Stimulated activated CD8-positive, alpha-beta memory T cell treated with anti-CD3 and anti-CD28 coated beads, Interleukin-12 subunit alpha, Interleukin-12 subunit beta, amount 100 ng/mL, for 4 hours (primary cell): ENCODE measurements at regions not wholly inside any gene's neighbourhood (a gene's known extent, or its start where the extent isn't known, plus 50 kb on each side); places are given as distances from the start of the nearest gene placed in this dataset.
"Not testable (repeated sequence)": the region's sequence is repeated elsewhere in the genome, so short reads cannot be mapped to it uniquely, and the experiment has no call there.

ENCODE experiments used
- DNase-seq: peaks from one replicate; pipeline ENCODE4 v3.0.0-alpha.2; 2020; ENCODE audit warnings: low read depth

DNA sequence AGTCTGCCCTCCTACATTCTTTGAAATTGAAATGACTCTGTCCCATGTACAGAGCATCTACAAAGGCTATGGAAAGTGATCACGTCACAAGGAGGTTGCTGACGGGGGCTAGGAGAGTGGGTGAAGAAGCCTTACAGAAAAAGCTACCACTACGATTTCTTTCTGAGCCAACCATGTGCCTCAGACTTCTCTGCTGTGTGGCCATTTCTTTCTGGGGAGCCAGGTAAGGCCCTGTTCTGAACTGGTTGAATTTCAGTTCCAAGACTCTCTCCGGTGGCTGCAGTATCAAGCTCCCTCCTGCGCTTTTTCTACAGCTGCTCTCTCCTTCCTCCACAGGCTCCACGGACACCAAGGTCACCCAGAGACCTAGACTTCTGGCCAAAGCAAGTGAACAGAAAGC is 112.5 kb upstream of the PRSS1 start:
- peak; percentile 6 for DNase-seq

DNA sequence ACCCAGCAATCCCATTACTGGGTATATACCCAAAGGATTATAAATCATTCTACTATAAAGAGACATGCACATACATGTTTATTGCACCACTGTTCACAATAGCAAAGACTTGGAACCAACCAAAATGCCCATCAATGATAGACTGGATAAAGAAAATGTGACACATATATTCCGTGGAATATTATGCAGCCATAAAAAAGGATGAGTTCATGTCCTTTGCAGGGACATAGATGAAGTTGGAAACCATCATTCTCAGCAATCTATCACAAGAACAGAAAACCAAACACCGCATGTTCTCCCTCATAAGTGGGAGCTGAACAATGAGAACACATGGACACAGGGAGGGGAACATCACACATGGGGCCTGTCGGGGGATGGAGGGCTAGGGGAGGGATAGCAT is 113.2 kb upstream of the PRSS1 start:
- DNase-seq = not testable (repeated sequence)

DNA sequence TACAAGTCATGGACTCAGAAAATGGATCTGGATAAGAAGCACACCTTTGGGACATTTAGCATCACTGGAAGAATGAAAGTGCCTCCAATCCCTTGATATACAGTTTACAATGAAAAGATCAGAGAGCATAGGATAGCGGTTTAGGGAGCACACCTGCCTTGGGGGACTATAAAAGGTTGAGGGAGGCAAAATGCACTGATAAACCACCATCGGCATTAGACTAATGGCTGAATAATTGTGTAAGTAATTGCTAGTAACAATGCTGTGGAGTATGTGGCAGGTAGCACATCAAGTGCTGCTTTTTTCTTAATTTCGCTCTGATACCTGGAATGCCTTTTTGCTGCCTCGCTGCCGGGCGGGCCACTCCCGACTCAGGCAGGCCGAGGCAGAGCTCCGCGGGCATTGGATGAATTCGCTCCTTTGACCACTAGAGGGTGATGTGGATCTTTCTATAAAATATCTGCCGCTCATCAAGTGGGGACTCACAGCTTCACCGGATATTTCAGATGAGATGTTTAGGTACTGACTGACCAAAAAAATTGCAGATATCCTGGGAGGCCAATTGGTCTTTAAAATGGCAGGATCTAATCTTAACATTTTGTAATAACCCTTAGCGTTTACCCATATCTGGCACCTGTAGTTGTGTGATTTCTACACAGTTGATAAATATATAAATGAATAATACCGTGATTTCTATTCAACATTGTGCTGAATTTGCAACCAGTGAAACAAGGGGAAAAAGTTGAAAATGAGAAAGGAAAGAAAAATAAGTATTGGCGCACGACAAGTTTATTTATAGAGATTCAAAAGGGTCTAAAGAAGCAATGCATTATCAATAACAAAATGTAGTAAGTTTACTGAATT is 116.8 kb upstream of the PRSS1 start:
- peak; percentile 15 for DNase-seq

DNA sequence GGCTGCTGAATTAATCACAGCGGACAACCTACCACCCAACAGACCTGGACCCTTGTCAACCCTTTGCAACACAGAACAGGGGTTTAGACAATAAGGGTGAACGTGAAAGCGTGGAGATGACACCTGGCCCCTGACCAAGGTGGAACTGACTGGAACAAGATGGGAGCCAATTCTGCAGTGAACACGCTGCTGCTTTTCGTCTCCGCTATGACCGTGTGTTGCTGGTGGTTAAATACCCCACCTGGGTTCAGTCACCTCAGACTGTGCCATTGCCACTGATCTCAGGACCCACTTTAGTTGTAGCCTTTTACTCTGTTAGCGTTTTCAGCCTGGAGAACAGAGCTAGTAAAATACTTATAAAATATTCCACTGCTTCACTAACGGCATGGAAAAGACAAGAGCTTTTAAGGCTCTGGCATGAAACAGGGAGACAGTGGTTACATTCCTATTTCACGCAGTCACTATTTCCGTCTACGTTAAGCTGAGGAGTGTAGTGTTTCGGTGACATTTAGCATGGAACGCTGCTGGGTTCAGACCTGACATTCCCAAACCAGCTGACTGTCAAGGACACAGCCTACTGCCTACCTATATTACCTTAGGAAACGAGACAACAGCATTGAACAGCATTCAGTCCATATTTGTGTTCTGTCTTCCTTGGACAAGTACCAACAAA is 119.5 kb upstream of the PRSS1 start:
- DNase-seq = no peak

DNA sequence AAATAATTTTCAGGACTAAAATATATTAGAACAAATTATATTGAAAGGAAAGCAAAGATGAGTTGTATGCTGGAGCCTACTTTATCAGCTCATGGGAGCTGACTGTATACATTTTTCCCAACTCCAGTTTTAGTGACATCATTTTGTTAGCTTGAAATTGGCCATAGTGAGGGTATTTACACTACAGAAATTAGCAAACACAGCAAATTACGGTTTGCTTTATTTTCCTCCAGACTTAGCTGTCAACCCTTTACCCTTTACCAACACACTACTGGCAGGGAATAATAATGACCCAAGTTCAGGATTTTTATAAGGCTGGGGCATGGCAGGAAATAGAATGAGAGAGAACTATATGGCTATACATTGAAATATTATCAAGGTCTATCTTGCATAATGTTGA is 120.3 kb upstream of the PRSS1 start:
- DNase-seq = no peak

GRCh38 chr7:142627223-142627622 is 122.0 kb upstream of the PRSS1 start:
- DNase-seq = not testable (repeated sequence)

DNA sequence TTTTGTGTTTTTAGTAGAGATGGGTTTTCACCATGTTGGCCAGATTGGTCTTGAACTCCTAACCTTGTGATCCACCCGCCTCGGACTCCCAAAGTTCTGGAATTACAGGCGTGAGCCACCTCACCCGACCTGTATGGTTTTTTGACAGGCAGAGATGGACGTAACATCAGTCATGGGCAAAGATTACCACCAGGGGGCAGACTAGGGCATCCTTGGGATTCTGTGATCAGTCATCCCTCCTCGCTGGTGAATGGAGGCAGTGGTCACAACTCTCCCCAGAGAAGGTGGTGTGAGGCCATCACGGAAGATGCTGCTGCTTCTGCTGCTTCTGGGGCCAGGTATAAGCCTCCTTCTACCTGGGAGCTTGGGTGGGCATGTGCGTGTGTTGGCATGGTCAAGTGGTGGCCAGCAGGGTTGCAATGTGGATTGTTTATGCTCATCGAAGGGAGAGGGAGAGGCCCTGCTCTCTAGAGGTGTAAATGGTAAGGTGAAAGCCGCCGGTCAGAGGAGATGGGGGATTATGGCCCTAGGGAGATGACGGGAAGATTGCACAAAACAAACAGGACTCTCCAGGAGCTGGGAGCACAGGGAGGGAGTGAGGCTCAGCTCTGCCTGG is 122.7 kb upstream of the PRSS1 start:
- peak; percentile 14 for DNase-seq

DNA sequence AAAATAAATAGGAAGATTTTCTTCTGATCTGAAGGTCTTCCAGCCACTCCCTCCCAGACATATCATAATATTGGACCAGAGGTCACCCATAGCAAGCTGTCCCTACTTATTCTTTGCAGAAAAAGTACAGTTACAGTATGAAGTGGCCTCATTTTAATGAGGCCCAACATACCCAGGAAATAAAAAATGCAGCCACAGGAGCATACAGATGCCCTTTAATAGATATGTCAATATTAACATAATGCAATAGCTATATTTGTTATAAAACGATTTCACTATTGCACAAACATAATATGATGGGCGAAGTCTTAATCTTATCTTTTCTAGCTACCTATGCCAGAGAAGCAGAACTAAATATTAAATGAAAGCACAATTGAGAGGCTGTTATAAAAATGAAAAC is 124.1 kb upstream of the PRSS1 start:
- DNase-seq = not testable (repeated sequence)

DNA sequence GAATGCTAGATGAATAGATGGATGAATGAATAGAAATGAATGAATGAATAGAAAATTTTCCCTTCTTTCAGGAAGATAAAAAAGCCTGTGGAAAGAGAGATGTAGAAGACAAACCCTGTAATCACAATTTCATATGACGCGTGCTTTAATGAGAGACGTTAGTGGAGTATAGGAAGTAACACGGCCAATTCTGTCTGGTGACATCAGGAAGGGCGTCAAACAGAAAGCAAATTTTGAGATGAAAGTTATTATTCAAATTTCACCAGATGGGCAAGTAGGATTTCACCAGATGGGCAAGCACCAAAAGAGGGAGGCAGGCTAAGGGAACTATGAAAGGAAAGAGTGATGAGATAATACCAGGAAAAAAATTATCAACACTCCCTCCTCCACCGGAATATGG is 128.9 kb upstream of the PRSS1 start:
- DNase-seq = no peak

- DNase-seq = no peak
Measured at GRCh38 chr7:142618655-142619351, 130.5 kb upstream of the PRSS1 start.

DNA sequence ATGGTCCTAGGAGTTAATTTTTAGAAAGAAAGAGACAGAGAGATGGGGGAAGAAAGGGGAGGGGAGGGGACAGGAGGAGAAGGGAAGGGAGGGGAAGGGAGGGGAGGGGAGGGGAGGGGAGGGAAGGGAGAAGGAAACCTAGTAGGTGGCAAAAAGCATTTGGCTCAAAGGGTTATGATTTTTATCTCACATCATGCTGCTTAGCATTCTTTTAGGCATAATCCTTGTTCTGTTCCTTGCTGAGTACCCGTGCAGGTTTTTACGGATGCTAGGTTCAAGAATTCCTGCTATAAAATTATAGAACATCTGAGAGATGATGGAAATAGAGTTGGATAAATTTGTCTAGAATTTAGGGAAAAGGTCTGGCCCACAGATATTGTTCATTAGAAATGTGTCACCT is 132.4 kb upstream of the PRSS1 start:
- DNase-seq = no peak

GRCh38 chr7:142616121-142616643 is 133.1 kb upstream of the PRSS1 start:
- DNase-seq = no peak

GRCh38 chr7:142615508-142615907 is 133.8 kb upstream of the PRSS1 start:
- DNase-seq = no peak

GRCh38 chr7:142614116-142614515 is 135.2 kb upstream of the PRSS1 start:
- DNase-seq = no peak

DNA sequence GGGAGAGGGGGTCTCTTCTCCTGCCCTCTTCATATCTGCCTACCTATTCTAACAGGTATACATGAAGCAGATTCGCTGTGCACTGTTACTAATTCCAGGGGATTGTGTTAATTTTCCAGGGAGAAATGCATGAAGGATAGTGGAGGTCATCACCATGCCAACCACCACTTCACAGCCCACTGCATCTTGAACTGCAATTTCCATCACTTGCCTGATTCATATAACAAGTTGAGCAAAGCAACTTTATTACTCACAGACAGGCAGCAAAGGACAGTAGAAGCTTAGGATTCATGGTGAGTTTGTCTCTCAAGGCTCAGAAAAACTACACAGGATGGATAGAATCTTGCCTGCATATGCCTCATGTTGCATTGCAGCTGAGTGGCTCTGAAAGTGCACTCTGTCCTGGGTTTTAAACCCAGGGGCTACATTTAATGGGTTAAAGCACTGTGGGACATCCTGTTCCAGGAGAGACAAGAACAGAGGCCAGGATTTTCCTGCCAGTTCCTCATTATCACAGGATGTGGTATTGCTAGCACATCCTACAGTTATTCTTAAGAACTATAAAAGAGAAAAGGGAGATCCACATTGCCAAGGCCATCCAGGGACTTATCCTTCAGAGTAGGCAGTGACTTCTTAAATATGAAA is 136.9 kb upstream of the PRSS1 start:
- DNase-seq = no peak

DNA sequence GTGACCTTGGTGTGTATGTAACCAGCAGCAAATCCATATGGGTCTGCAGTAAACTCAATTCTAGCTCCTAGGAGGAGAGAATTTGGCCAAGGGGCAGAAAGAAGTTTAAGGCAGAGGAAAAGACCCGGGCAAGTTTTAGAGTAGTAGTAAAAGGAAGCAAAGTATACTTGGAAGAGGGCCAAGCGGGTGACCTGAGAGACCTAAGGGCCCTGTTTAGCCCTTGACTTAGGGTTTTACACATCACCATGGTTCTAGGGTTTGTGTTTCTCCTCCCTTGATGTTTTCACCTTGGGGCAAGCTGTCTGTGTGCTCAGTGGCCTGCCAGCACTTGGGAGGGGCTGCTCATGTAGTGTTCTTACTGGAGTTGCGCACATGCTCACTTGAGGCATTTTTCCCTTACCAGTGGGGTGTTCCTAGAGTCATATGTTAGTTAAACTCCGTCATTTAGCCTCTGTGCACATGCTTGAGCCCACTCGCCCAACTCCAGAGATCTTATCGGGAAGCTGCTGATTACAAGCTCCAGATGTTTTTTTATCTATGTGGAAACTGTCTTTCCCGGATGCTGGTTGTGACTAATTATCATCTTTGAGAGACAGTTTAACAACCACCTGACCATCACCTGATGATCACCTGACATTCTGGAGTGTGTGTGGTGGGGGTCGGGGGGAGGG is 137.6 kb upstream of the PRSS1 start:
- no peak for DNase-seq

DNA sequence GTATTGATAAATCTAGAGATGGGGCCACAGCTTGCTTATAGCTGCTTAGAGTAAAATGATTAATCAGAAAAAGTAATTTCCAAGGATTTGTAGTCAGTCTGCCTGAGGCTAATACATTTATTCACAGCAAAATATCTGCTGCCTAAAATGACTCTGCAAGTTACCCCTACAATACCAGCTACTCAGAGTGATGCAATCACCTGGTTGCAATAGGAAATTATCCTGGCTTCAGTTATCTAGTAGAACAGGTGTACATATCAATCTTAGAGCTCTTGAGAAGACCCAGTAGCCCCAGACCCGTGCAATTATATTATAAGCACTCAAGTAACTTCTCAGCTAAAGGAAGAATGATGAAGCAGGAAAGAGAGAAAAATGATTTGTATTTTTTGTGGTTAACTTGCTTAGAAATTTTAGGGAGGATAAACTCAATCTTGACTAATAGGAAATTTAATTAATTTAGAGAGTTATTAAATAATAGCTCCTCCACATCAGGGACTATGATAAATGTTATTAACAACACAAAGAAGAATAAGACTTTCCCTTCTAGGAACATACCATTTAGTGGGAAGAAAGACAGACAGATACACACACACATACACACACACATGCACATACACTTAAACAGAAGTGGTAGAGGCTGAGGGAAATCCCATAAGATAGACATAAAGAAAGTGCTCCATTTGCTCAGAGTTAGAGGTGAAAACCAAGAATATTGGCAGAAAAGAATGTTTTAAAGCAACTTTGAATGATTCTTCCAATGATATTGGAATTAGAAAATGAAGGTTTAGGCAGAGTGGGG is 140.4 kb upstream of the PRSS1 start:
- no peak for DNase-seq

DNA sequence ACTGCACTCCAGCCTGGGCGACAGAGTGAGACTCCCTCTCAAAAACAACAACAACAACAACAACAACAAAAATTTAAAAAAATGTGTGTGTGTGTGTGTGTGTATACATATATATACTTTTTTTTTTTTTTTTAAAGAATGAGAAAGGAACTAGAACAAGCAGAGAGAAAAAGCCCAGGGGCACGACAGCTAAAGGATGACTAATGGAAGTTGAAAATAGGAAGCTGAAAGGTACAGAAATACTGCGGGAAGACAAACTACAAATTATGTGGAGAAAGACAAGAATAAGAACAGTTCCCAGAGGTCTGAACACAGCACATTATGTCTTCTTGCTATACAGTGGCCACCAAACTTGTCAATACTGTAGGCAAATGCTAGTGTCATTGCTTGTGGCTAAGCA is 141.9 kb upstream of the PRSS1 start:
- DNase-seq = no peak

- DNase-seq = no peak
Measured at GRCh38 chr7:142606081-142606480, 143.2 kb upstream of the PRSS1 start.

- DNase-seq = no peak
Measured at GRCh38 chr7:142604671-142605070, 144.6 kb upstream of the PRSS1 start.
